Medulla oblongata (tissue), 1 donor: ENCODE measurements at regions not wholly inside any gene's neighbourhood (a gene's known extent, or its start where the extent isn't known, plus 50 kb on each side); places are given as distances from the start of the nearest gene placed in this dataset.

Source experiments
- DNase-seq: peaks from one replicate; pipeline ENCODE4 v3.0.0-alpha.2; 2015; ENCODE audit errors: extremely low spot score

- DNase-seq, result no peak
Observed at GRCh38 chr18:6649421-6650126, 79.9 kb upstream of the ARHGAP28 start.

- no peak for DNase-seq
Observed at GRCh38 chr18:6650127-6650507, 79.4 kb upstream of the ARHGAP28 start.

- DNase-seq, result no peak
Observed at GRCh38 chr18:6650747-6651146, 78.8 kb upstream of the ARHGAP28 start.

- no peak for DNase-seq
Observed at GRCh38 chr18:6652098-6652497, 77.4 kb upstream of the ARHGAP28 start.

GRCh38 chr18:6653880-6654279 is 75.6 kb upstream of the ARHGAP28 start:
- no peak for DNase-seq

- DNase-seq, result no peak
Observed at GRCh38 chr18:6659963-6660725, 69.4 kb upstream of the ARHGAP28 start.

GRCh38 chr18:6661692-6662415 is 67.7 kb upstream of the ARHGAP28 start:
- DNase-seq, result no peak

- no peak for DNase-seq
Observed at GRCh38 chr18:6666012-6666685, 63.4 kb upstream of the ARHGAP28 start.

GRCh38 chr18:6668836-6669235 is 60.7 kb upstream of the ARHGAP28 start:
- no peak for DNase-seq

GRCh38 chr18:6672821-6673308 is 56.7 kb upstream of the ARHGAP28 start:
- no peak for DNase-seq

- no peak for DNase-seq
Observed at GRCh38 chr18:6677086-6677485, 52.4 kb upstream of the ARHGAP28 start.

GRCh38 chr18:6679201-6679600 is 50.3 kb upstream of the ARHGAP28 start:
- DNase-seq, result no peak
